OCI-LY1 (cell line): ENCODE measurements at regions not wholly inside any gene's neighbourhood (a gene's known extent, or its start where the extent isn't known, plus 50 kb on each side); places are given as distances from the start of the nearest gene placed in this dataset.

Experiments used
- H2AFZ ChIP-seq: fragments of 200-600 bp; sonication (generic), shearing (Covaris generic); 2 replicates; pipeline ENCODE4 v1.6.0; 2014; ENCODE audit warnings: antibody characterized with exemption, mild to moderate bottlenecking, low read length
- H3F3A ChIP-seq: fragments of 200-600 bp; sonication (generic), shearing (Covaris generic); 2 replicates; pipeline ENCODE4 v1.6.0; 2014; ENCODE audit warnings: mild to moderate bottlenecking, antibody characterized with exemption, low read length, moderate library complexity; ENCODE audit not compliant: insufficient read depth
- H3K27ac ChIP-seq: fragments of 200-600 bp; sonication (generic); 2 replicates; pipeline ENCODE4 v1.5.1; 2014; ENCODE audit warnings: low read length, mixed run types, mild to moderate bottlenecking, low read depth; ENCODE audit not compliant: poor library complexity, severe bottlenecking
- H3K27me3 ChIP-seq: fragments of 200-600 bp; sonication (generic); 2 replicates; pipeline ENCODE4 v1.6.0; 2014; ENCODE audit warnings: antibody characterized with exemption, mild to moderate bottlenecking, low read length, moderate library complexity; ENCODE audit not compliant: insufficient read depth
- H3K36me3 ChIP-seq: fragments of 200-600 bp; sonication (generic); 2 replicates; pipeline ENCODE4 v1.6.1; 2014; ENCODE audit warnings: mild to moderate bottlenecking, antibody characterized with exemption, low read length, moderate library complexity, mixed read lengths; ENCODE audit not compliant: insufficient read depth
- H3K4me1 ChIP-seq: fragments of 200-600 bp; sonication (generic); 2 replicates; pipeline ENCODE4 v1.5.1; 2014; ENCODE audit warnings: mild to moderate bottlenecking, low read length, moderate library complexity; ENCODE audit not compliant: insufficient read depth, severe bottlenecking
- H3K4me2 ChIP-seq: fragments of 200-600 bp; sonication (generic), shearing (Covaris generic); 2 replicates; pipeline ENCODE4 v1.6.1; 2014; ENCODE audit warnings: low read length
- H3K4me3 ChIP-seq: fragments of 200-600 bp; sonication (generic); 2 replicates; pipeline ENCODE4 v1.5.1; 2014; ENCODE audit warnings: low read length, low read depth, mild to moderate bottlenecking, mixed read lengths; ENCODE audit not compliant: poor library complexity, severe bottlenecking
- H3K79me2 ChIP-seq: fragments of 200-600 bp; shearing (Covaris generic); 2 replicates; pipeline ENCODE4 v1.6.1; 2016; ENCODE audit warnings: mixed run types, low read length, mixed read lengths; ENCODE audit not compliant: insufficient read depth
- H3K9ac ChIP-seq: fragments of 200-600 bp; sonication (generic), shearing (Covaris generic); 2 replicates; pipeline ENCODE4 v1.6.1; 2014; ENCODE audit warnings: mild to moderate bottlenecking, low read length, mixed read lengths
- H3K9me2 ChIP-seq: fragments of 200-600 bp; sonication (generic), shearing (Covaris generic); 2 replicates; pipeline ENCODE4 v1.6.1; 2014; ENCODE audit warnings: low read depth, mild to moderate bottlenecking, low read length, mixed read lengths
- H3K9me3 ChIP-seq: fragments of 200-600 bp; shearing (Covaris generic); 2 replicates; pipeline ENCODE4 v1.6.1; 2014; ENCODE audit warnings: low read length, mixed read lengths
- H4K20me1 ChIP-seq: fragments of 200-600 bp; sonication (generic), shearing (Covaris generic); 2 replicates; pipeline ENCODE4 v1.6.0; 2016; ENCODE audit warnings: mild to moderate bottlenecking, low read length; ENCODE audit not compliant: insufficient read depth
- EZH2 ChIP-seq: fragments of 200-600 bp; sonication (generic), shearing (Covaris generic); IDR thresholded peaks from 2 replicates; pipeline ENCODE4 v1.8.0; 2017; ENCODE audit warnings: borderline replicate concordance, mixed run types, mild to moderate bottlenecking, antibody characterized with exemption, low read length, moderate library complexity, mixed read lengths
- TF ChIP-seq, protein P1 (sequence below): fragments of 200-600 bp; sonication (generic), shearing (Covaris generic); IDR thresholded peaks from 2 replicates; pipeline ENCODE4 v1.5.1; 2017; ENCODE audit warnings: mild to moderate bottlenecking, antibody characterized with exemption, low read length, moderate library complexity, mixed read lengths

- Histone ChIP-seq H3K4me1 (no peaks in the 10 kb centered on the region), H3K9me2 (no peaks in the 10 kb centered on the region), H3K79me2 (no peaks in the 10 kb centered on the region), H3K4me3 (no peak overlapping the region), H2AFZ (no peak overlapping the region), H4K20me1 (no peaks in the 10 kb centered on the region), H3F3A (no peaks in the 10 kb centered on the region), H3K27ac (no peak overlapping the region), H3K9me3 (no peaks in the 10 kb centered on the region), H3K9ac (no peak overlapping the region), H3K27me3 (no peaks in the 10 kb centered on the region), H3K4me2 (no peak overlapping the region), H3K36me3 (no peaks in the 10 kb centered on the region)
- TF ChIP-seq, protein P1, sequence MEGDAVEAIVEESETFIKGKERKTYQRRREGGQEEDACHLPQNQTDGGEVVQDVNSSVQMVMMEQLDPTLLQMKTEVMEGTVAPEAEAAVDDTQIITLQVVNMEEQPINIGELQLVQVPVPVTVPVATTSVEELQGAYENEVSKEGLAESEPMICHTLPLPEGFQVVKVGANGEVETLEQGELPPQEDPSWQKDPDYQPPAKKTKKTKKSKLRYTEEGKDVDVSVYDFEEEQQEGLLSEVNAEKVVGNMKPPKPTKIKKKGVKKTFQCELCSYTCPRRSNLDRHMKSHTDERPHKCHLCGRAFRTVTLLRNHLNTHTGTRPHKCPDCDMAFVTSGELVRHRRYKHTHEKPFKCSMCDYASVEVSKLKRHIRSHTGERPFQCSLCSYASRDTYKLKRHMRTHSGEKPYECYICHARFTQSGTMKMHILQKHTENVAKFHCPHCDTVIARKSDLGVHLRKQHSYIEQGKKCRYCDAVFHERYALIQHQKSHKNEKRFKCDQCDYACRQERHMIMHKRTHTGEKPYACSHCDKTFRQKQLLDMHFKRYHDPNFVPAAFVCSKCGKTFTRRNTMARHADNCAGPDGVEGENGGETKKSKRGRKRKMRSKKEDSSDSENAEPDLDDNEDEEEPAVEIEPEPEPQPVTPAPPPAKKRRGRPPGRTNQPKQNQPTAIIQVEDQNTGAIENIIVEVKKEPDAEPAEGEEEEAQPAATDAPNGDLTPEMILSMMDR: no peak
- TF ChIP-seq EZH2: no peak
Observed at GRCh38 chr9:21751998-21752397, 50.4 kb upstream of the MTAP start.
